GM19351 (cell line): ENCODE measurements at regions not wholly inside any gene's neighbourhood (a gene's known extent, or its start where the extent isn't known, plus 50 kb on each side); places are given as distances from the start of the nearest gene placed in this dataset.

Source experiments
- ATAC-seq: cut with Tn5 transposase; IDR thresholded peaks from one replicate; pipeline ENCODE4 v1.9.1; 2021; ENCODE audit warnings: mild to moderate bottlenecking, moderate library complexity; ENCODE audit not compliant: unreplicated experiment

- ATAC-seq = no peak
These were observed 321.1 kb downstream of the STIM2 start for GRCh38 chr4:27181693-27182092.

GRCh38 chr4:27182211-27182610 lies 321.6 kb downstream of the STIM2 start:
- no peak for ATAC-seq

- ATAC-seq = no peak
These were observed 324.0 kb downstream of the STIM2 start for GRCh38 chr4:27184508-27185155.

GRCh38 chr4:27186710-27187109 lies 326.1 kb downstream of the STIM2 start:
- ATAC-seq = no peak

GRCh38 chr4:27187786-27188185 lies 327.1 kb downstream of the STIM2 start:
- ATAC-seq = no peak

- ATAC-seq = no peak
These were observed 329.0 kb downstream of the STIM2 start for GRCh38 chr4:27189683-27190082.

- no peak for ATAC-seq
These were observed 331.0 kb downstream of the STIM2 start for GRCh38 chr4:27191592-27191991.

- no peak for ATAC-seq
These were observed 334.0 kb downstream of the STIM2 start for GRCh38 chr4:27194599-27195176.

- no peak for ATAC-seq
These were observed 337.6 kb downstream of the STIM2 start for GRCh38 chr4:27198246-27198645.

GRCh38 chr4:27198971-27199370 lies 338.3 kb downstream of the STIM2 start:
- ATAC-seq = no peak

- no peak for ATAC-seq
These were observed 345.4 kb downstream of the STIM2 start for GRCh38 chr4:27206009-27206408.

- ATAC-seq = no peak
These were observed 350.3 kb downstream of the STIM2 start for GRCh38 chr4:27210956-27211355.

GRCh38 chr4:27214010-27214409 lies 353.4 kb downstream of the STIM2 start:
- no peak for ATAC-seq

- no peak for ATAC-seq
These were observed 354.7 kb downstream of the STIM2 start for GRCh38 chr4:27215220-27215826.

GRCh38 chr4:27217261-27217769 lies 356.7 kb downstream of the STIM2 start:
- ATAC-seq = no peak

- ATAC-seq = no peak
These were observed 357.4 kb downstream of the STIM2 start for GRCh38 chr4:27218013-27218412.

GRCh38 chr4:27223326-27223725 lies 362.7 kb downstream of the STIM2 start:
- ATAC-seq = no peak

GRCh38 chr4:27233531-27233930 lies 372.9 kb downstream of the STIM2 start:
- no peak for ATAC-seq

- no peak for ATAC-seq
These were observed 373.8 kb downstream of the STIM2 start for GRCh38 chr4:27234306-27234899.

GRCh38 chr4:27239641-27240040 lies 379.0 kb downstream of the STIM2 start:
- ATAC-seq = no peak

GRCh38 chr4:27242217-27242616 lies 381.6 kb downstream of the STIM2 start:
- no peak for ATAC-seq

GRCh38 chr4:27245216-27245615 lies 384.6 kb downstream of the STIM2 start:
- no peak for ATAC-seq
